ENCODE measurements at regions not wholly inside any gene's neighbourhood (a gene's known extent, or its start where the extent isn't known, plus 50 kb on each side); places are given as distances from the start of the nearest gene placed in this dataset.

DNA sequence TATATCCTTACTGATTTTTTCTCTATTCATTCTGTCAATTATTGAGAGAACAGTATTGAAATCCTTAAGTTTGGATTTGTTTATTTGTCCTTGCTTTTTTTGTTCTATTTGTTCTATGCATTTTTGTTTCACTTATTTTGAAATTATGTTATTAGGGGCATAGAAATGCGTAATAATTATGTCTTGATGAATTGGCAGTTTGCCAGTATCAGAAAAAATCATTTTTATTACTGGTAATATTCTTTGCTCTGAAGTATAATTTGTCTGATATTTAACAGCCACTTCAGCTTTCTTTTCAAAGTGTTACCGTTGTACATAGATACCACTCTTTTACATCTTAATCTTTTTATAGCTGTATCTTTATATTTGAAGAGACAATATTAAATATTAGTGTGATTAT lies 2090.9 kb upstream of the WWC1 start:
- TF ChIP-seq POLR2A (IDR thresholded peaks at IDR 0.05; ENCODE audit: extremely low read depth, insufficient read length) (no peak), MYC (IDR thresholded peaks at IDR 0.05; ENCODE audit: low read depth, low read length) (no peak)

Measured in NB4 (cell line).